ENCODE measurements at regions not wholly inside any gene's neighbourhood (a gene's known extent, or its start where the extent isn't known, plus 50 kb on each side); places are given as distances from the start of the nearest gene placed in this dataset.

- FAIRE-seq: no peak
Measured at GRCh38 chr6:210778-211374, 81.4 kb upstream of the DUSP22 start.

DNA sequence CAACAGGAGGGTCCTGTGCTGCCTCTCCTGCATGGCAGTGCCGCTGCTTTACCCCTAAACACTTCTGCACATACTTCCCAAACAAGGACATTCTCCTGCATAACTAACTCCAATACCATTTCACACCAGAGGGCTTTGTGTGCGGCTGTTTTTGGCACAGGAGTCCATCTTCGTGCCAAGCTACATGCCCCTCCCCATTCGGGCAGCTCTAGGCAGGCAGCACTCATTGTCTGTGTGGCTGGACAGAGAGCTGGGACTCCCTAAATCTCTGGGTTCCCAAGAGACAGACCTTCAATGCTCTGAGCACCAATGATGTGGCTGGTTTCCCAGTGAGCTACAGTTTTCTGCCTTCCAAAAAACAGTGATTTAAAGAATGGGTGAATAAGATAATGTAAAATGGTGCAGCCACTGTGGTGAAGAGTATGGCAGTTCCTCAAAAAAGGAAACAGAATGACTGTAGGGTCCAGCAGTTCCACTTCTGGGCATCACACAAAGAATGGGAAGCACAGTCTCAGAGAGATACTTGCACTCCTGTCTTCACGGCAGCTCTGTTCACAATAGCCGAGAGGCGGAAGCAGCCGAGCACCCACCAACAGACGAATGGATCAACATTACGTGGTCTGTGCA lies 80.3 kb upstream of the DUSP22 start:
- no peak for FAIRE-seq

DNA sequence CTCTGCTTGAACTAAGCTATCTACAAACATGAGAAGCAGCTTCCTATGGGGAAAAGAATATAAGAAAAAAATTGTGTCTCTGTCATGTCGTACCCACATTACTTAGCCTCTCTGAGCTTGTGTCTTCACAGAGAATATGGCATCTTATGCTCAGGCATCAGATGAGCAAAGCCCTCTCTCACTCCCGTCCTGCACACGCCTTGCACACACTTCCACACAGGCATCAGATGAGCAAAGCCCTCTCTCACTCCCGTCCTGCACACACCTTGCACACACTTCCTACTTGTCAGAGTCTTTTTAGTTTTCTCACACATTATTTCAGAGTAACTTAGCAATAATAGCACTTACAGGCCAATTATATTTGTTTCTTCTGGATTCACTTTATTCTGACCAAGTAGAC lies 79.0 kb upstream of the DUSP22 start:
- no peak for FAIRE-seq

GRCh38 chr6:214428-214827 lies 77.9 kb upstream of the DUSP22 start:
- no peak for FAIRE-seq

- FAIRE-seq: no peak
Measured at GRCh38 chr6:215335-216034, 76.8 kb upstream of the DUSP22 start.

DNA sequence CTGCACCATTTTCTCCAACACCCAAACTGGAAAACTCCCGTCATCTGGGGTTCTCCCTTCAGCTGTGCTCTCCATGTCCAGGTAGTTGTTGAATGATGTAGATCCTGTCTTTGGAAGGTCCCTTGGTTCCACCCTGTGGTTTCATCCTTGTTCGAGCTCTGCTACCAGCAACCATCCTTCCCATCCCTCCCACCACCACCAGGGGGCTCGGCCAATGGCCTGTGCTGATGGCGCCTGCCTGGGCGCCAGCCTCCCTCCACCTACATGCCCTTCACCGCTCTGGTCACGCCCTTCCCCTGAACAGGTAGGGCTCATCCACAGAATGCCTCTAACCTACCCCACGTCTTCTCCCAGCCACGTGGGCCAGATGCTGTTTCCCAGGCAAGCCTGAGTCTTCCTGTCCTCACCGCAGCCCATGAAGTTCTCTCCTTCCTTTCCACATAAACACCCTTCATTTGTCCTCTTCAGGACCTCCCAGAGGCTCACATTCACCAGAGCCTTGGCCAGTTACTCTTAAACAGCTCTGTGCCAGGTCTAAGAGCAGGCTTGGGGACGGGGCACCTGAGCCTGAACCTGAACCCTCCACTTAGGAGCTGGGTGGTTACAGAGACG lies 75.1 kb upstream of the DUSP22 start:
- no peak for FAIRE-seq

DNA sequence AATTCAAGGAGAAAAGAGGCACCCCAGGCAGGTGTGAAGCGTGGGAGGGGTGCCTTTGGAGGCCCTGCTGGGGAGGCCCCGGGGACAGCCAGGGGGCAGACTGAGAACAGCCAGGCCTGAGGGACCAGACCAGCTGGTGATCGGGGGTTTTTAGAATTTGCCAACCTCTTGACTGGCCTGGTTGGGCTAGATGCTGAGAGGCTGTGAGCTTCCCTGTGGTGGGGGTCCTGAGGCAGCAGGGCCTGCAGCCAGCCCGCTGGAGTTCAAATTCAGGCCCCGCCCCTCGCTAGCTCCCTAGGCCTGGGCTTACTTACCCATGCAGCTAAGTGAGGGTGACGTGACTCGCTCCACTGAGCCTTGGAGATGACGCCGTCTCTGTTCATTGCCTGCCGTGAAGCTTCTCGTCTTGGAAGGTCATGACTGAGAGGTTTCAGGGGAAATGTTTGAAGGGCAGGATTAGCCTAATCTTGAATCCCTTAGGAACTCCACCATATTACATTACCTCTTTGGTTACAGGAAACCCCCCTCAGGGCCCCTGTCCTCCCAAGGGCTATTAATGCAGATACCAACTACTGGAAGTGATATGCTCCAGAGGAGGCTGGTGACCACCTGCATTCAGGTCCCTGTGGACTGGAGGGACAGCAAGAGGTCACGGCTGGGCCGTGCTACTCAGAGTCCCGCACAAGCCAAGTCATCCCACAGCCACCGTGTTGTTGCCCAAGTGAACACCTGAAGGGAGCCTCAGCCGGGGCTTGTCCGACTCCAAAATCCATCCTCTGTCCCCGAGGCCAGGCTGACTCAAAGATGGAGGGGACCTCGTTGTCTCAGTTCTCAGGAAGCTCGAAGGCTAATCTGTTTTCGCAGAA lies 73.9 kb upstream of the DUSP22 start:
- no peak for FAIRE-seq

- FAIRE-seq: no peak
Measured at GRCh38 chr6:219019-219570, 73.2 kb upstream of the DUSP22 start.

DNA sequence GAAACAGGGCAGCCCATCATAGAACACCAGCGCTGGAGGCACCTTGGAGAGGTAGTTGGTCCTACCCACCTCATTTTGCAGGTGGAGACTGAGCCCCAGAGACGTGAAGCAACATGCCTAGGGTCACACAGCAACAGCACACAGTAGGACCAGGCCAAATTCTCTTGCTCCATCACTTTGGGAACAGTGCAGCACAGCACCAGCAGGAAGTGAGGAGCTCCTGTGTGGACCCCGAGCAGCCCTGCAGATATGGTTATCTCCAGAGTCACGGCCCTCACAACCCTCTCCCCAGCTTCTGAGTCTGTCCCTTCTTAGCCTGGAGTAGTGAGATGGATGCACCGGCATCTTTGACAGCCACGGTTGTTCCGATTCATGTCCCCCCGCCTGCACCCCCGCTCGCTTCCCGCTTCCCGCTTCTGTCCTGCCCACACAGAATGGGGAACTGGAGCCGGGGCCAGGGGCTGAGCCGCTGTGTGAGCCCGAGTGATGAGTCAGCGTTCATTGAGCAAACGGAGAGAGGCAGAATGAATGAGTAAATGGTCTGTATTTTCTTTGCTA lies 72.6 kb upstream of the DUSP22 start:
- FAIRE-seq: no peak

DNA sequence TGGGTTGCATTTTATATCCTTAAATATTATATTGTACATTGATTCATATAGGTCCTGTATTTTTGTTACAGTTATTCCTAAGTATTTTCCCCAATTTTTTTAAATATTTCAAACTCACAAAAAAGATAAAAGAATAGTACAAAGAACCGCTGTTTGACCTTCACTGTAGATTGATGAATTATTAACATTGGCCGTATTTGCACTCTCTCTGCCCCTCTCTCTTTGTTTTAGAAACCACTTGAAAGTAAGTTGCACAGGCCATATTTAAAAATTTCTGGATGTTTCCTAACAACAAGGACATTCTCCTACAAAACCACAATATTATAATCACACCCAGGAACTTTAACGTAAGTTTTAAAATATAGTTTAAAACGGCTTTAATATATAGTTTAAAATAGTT lies 72.0 kb upstream of the DUSP22 start:
- no peak for FAIRE-seq

DNA sequence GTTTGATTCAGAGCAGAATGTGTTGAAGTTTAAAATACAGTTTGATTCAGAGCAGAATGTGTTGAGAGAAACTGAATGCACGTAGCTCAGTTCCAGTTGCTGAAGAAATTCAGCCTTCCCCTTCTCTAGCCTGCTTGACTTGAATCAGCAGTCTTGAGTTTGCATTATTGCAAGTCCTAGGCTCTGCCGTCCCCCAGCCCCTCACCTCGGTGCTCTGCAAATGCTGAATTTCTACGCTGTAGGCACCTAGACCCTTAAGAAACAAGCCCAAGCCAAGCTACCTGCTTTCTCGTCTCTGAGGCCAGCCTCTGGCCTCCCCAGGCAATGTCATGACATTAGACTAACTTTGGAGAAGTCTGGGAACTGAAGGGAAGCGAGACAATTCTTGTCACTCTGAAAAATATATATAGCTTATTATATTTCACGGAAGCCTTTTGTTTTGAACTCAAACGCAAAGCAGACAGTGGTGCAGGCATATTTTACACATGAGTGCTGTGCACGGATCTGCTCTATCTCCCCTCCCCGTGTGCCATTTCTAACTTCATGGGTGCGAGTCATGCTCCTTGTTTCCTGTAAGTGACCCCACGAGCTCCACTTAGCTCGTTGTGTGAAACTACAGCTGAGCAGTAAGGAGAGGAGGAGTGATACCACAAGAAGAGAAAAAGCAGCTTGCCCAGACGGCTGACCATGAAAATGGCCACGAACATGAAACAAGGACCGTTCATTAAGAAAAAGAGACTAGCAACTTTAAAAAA lies 71.4 kb upstream of the DUSP22 start:
- no peak for FAIRE-seq

DNA sequence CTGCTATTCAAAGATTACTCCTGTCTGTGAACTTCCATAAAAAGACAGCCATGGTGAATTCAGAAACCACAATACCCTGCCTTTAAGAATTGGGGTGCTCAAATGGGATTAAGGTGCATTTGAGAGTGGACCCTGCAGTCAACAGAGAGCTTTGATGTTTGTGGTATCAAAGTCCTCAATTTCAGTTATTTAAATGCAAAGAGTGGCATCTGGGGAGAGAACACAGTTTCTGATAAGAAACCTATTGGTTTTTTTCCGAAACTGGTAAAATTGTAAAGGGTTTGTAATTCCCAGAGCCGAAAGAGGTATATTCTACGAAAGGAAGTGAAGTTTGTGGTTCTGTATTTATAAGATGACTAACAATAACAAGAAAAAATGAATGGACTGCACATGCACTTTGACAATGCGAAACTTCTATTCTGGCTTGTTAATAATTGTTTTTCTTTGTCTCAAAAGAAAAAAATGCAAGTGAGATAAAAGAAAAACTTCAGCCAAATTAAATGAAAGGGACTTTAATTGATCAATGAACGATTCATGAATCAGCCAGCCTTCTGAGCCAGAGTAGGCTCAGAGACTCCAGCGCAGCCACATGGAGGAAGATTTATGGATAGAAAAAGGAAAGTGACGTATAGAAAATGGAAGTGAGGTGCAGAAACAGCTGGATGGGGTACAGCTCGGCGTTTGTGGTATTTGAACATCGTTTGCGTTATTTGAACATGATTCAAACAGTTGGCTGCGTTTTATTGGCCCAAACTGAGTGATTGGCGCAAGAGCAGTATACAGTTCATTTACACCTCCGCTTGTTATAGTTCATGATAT lies 70.5 kb upstream of the DUSP22 start:
- FAIRE-seq: no peak

GRCh38 chr6:222468-222867 lies 69.8 kb upstream of the DUSP22 start:
- FAIRE-seq: no peak

DNA sequence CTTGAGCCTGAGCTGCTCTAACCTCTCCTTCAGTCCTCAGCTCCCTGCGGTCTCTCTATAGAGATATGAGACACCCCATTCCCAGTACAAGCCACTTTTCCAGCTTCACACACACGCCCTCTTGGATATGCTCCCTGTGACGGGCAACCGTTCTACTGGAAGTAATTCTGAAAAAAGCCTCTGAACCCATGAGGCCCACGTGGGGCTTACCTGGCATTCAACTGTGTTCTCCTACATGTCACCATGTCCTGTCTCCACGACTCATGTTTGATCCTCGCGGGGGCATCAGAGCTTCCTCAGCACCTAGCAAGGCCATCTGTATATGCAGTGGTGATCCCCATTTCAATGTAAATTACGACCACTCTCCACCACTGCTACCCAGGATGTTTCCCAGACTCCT lies 69.2 kb upstream of the DUSP22 start:
- FAIRE-seq: no peak

- FAIRE-seq: no peak
Measured at GRCh38 chr6:223763-224162, 68.5 kb upstream of the DUSP22 start.

GRCh38 chr6:224350-224749 lies 67.9 kb upstream of the DUSP22 start:
- FAIRE-seq: no peak

DNA sequence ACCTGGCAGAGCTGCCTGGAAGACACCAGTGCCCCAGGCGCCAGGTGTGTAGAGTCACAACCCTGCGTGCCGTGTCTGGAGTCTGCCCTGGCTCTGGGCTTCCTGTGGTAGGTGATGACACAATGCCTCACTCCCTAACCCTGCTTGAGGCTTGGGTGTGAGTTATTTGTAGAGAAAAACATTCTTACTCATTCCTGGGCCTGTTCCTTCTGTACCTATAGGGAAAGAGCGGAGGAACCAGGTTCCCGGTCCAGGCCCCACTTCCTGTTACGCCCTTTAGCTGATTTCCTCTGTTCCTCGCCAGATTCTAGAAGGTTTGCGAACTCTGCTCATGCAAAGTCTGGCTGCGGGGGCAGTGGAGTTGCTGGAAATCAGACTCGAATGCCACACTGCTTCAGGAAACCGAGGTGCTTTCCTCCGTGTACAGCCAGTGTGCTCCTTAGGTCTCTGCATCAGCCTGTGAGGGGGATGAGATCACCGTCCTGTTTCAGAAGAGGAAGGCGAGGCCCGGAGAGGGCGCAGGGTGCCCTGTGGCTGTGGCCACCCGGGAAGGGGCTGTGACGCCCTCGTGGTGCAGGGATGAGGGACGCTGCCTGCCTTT lies 67.1 kb upstream of the DUSP22 start:
- FAIRE-seq: no peak

DNA sequence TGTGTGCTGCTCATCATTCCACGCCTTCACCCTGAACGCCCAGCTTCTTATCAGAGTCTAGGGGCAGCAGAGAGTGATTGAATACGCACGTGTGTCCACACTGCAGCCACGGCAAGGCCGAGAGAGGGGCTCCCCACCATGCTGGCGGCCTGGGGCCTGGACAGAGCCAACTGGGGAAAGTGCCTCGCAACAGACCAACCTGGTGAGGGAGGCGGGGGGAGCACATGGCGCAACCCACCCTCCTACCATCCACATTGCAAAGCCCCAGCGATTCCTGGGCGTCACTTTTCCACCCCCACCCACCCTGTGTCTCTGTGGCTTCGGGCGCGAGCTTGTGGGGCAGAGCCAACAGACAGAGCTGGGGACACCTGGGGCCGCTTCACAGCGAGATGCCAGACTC lies 66.4 kb upstream of the DUSP22 start:
- FAIRE-seq: no peak

DNA sequence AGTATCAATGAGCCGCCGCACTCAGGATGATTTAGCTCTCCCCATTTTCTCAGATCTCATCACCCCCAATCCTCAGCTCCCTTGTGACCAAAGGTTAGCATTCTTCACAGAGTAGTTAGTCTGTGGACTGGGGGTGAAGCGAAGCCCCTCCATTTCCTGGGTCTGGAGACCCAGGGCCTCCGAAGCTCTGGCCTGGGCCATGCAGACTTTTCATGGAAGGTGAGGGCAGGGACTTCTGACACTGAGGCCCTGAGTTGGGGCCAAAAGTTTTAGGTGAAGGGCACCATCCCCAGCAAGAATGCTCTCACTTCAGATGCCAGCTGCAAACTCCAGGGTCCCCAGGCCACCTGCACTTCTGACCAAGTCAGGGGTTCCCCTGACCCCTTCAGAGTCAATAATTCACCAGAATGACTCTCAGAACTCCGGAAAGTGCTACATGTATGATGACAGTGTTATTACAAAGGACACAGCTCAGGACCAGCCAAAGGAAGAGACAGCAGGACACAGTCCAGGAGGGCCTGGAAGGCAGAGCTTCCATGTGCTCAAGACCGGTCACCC lies 65.7 kb upstream of the DUSP22 start:
- FAIRE-seq: no peak

Data from G401.6 (cell line).